ENCODE measurements at regions not wholly inside any gene's neighbourhood (a gene's known extent, or its start where the extent isn't known, plus 50 kb on each side); places are given as distances from the start of the nearest gene placed in this dataset.

- Histone ChIP-seq H3K9ac (ENCODE audit: low read length) (no peak overlapping the region), H2AFZ (ENCODE audit: low read depth, low read length) (no peak overlapping the region), H3K4me3 (ENCODE audit: low read length) (no peak overlapping the region), H3K4me2 (ENCODE audit: low read length) (no peak overlapping the region), H3K9me3 (ENCODE audit: low read length) (no peaks in the 10 kb centered on the region), H3K27ac (ENCODE audit: low read length) (no peak overlapping the region), H3K79me2 (replicated peaks; ENCODE audit: insufficient read depth, low read length) (no peaks in the 10 kb centered on the region), H4K20me1 (ENCODE audit: insufficient read depth) (no peaks in the 10 kb centered on the region), H3F3A (ENCODE audit: insufficient read depth, low read length, poor library complexity, severe bottlenecking) (no peaks in the 10 kb centered on the region), H3K9me2 (ENCODE audit: insufficient read depth, low read length) (no peaks in the 10 kb centered on the region), H3K36me3 (ENCODE audit: insufficient read depth, low read length) (no peaks in the 10 kb centered on the region), H3K27me3 (ENCODE audit: insufficient read depth, low read depth, low read length) (no peaks in the 10 kb centered on the region)
- TF ChIP-seq SMC3 (conservative IDR thresholded peaks at IDR 0.05; ENCODE audit: poor library complexity) (no peak), CTCF (IDR thresholded peaks at IDR 0.05; ENCODE audit: poor library complexity, severe bottlenecking) (no peak), EP300 (conservative IDR thresholded peaks at IDR 0.05; ENCODE audit: poor library complexity, severe bottlenecking) (no peak)
These were observed 275.7 kb upstream of the RASGEF1B start for GRCh38 chr4:81747242-81747930.

- Histone ChIP-seq H4K20me1 (ENCODE audit: insufficient read depth) (no peaks in the 10 kb centered on the region), H3K9me3 (ENCODE audit: low read length) (no peaks in the 10 kb centered on the region), H3K4me3 (ENCODE audit: low read length) (no peak overlapping the region), H3K27me3 (ENCODE audit: insufficient read depth, low read depth, low read length) (no peaks in the 10 kb centered on the region), H3F3A (ENCODE audit: insufficient read depth, low read length, poor library complexity, severe bottlenecking) (no peaks in the 10 kb centered on the region), H2AFZ (ENCODE audit: low read depth, low read length) (no peak overlapping the region), H3K9me2 (ENCODE audit: insufficient read depth, low read length) (no peaks in the 10 kb centered on the region), H3K9ac (ENCODE audit: low read length) (no peak overlapping the region), H3K36me3 (ENCODE audit: insufficient read depth, low read length) (no peaks in the 10 kb centered on the region), H3K27ac (ENCODE audit: low read length) (no peak overlapping the region), H3K79me2 (replicated peaks; ENCODE audit: insufficient read depth, low read length) (no peaks in the 10 kb centered on the region), H3K4me2 (ENCODE audit: low read length) (no peak overlapping the region)
- no peak for TF ChIP-seq TAF1 (IDR thresholded peaks at IDR 0.05; ENCODE audit: low read depth)
- TF ChIP-seq EP300 (conservative IDR thresholded peaks at IDR 0.05; ENCODE audit: poor library complexity, severe bottlenecking) = no peak
- no peak for TF ChIP-seq REST (IDR thresholded peaks at IDR 0.05; ENCODE audit: borderline replicate concordance)
- TF ChIP-seq CTCF (IDR thresholded peaks at IDR 0.05; ENCODE audit: poor library complexity, severe bottlenecking) = no peak
- no peak for TF ChIP-seq POLR2AphosphoS5 (IDR thresholded peaks at IDR 0.05)
- no peak for TF ChIP-seq EZH2 (IDR thresholded peaks at IDR 0.05; ENCODE audit: borderline replicate concordance, insufficient read depth, low read length, poor library complexity, severe bottlenecking)
- TF ChIP-seq MXI1 (conservative IDR thresholded peaks at IDR 0.05; ENCODE audit: poor library complexity, severe bottlenecking) = no peak
- TF ChIP-seq SMC3 (conservative IDR thresholded peaks at IDR 0.05; ENCODE audit: poor library complexity) = no peak
- TF ChIP-seq RAD21 (conservative IDR thresholded peaks at IDR 0.05) = no peak
These were observed 275.1 kb upstream of the RASGEF1B start for GRCh38 chr4:81746773-81747172.
